Fibroblast of gingiva (primary cell): ENCODE measurements at regions not wholly inside any gene's neighbourhood (a gene's known extent, or its start where the extent isn't known, plus 50 kb on each side); places are given as distances from the start of the nearest gene placed in this dataset.
"Not testable (repeated sequence)": the region's sequence is repeated elsewhere in the genome, so short reads cannot be mapped to it uniquely, and the experiment has no call there.

Source experiments
- DNase-seq: peaks from one replicate; pipeline ENCODE4 v3.0.0-alpha.2; 2011; ENCODE audit warnings: low read depth

DNA sequence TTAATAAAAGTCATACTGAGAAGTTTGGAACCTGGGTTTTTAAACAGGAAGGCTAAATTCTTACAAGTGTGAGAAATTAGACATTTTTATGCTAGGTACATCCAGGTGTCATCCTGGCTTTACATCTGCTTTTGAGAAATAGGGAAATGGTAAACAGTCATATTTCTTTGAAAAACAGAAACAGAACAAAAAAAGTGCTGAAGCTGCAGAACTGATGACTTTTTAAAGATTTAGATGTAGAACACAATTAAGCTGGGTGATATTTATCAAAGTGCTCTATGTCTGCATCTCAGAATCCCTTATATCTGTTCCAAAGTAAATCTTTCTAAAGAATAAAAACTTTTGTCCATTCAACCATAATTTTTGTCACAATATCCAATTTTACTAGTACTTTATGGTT, 282.9 kb upstream of the ATXN7L3B start:
- DNase-seq = no peak

DNA sequence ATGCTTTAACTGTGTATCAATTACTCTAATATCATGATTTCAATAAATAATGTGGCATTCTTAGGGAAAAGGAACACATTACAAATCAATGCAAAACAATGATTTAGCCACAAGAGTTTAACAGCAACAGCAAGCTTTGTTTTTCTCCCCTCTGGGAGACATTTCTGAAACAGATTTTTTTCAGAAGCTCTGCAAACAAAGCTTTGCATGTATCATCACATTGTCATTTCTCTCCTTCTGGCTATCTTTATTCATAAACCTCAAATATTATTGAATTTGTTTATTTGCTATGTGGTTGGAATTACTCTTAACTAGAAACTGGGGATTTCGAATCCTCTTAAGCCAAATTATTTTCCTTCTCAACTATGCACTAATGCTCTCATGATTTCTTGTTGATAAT, 278.4 kb upstream of the ATXN7L3B start:
- DNase-seq = no peak

DNA sequence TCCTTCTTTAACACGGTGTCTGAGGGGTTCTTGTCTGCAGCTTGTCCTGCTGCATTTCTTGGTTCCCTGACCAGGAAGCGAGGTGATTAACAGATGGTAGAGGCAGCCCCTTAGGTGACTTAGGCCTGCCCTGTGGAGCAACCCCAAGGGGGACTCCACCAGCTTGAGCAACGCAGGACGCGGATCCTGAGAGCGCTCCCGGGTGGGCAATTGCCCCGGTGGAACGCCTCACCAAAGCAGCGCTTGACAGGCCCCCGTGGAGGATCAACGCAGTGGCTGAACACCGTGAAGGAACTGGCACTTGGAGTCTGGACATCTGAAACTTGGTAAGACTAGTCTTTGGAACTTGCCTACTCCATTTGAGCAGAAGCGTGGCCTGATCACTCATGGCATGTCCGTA, 272.9 kb upstream of the ATXN7L3B start:
- no peak for DNase-seq

DNA sequence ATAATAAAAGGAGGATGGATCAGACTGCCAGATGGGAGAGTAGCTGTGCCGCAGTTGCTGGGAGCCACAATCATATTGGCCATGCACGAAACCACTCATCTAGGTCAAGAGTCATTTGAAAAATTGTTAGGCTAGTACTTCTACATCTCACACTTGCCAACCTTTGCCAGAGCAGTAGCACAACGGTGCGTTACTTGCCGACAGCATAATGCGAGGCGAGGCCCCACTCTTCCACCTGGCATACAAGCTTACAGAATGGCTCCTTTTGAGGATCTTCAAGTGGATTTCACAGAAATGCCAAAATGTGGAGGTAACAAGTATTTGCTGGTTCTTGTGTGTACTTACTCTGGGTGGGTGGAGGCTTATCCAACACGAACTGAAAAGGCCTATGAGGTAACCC, 268.3 kb upstream of the ATXN7L3B start:
- DNase-seq = not testable (repeated sequence)

DNA sequence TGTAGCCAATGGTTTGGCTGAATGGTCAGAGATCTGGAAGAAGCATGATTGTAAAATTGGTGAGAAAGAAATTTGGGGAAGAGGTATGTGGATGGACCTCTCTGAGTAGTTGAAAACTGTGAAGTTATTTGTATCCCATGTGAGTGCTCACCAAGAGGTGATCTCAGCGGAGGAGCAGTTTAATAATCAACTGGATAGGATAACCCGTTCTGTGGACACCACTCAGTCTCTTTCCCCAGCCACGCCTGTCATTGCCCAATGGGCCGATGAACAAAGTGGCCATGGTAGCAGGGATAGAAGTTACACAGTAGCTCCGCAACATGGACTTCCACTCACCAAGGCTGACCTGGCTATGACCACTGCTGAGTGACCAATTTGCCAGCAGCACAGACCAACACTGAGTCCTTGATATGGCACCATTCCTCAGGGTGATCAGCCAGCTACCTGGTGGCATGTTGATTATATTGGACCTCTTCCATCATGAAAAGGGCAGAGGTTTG, 257.4 kb upstream of the ATXN7L3B start:
- no peak for DNase-seq

DNA sequence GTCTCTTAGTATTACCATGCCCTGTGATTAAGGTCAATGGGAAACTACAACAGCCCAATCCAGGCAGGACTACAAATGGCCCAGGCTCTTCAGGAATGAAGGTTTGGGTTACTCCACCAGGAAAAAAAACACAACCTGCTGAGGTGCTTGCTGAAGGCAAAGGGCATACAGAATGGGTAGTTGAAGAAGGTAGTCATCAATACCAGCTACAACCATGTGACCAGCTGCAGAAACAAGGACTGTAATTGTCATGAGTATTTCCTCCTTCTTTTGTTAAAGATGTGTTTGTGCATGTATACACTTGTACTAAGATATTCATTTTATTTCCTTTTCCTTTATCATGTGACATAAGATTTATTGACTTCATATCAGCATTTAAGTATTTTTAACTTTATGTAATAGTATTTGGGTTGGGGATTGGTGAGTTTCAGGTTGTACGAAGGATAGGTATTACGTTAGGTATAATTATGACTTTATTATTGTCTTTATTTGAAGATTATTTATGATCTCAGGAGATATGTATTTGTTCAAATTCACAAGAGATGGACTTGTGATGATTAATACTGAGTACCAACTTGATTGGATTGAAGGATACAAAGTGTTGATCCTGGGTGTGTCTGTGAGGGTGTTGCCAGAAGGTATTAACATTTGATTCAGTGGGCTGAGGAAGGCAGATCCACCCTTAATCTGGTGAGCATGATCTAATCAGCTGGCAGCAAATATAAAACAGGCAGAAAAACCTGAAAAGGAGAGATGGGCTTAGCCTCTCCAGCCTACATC, 256.0 kb upstream of the ATXN7L3B start:
- not testable (repeated sequence) for DNase-seq

DNA sequence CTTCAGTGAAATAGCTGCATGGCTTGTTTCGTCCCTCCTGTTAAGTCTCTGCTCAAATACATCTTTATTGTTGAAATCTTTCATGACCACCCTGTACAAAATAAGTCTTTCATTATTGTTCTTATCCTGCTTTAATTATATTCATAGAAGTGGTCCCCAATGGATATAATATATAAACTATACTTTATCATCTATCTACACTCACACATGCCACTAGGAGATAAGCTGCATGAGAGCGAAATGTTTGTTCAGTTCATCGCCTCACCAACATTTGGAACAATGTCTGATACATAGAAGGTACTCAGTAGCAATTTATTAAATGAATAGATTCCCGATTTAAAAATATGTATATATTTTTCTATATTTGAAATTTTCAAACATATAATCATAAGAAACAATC, 254.0 kb upstream of the ATXN7L3B start:
- DNase-seq = no peak

DNA sequence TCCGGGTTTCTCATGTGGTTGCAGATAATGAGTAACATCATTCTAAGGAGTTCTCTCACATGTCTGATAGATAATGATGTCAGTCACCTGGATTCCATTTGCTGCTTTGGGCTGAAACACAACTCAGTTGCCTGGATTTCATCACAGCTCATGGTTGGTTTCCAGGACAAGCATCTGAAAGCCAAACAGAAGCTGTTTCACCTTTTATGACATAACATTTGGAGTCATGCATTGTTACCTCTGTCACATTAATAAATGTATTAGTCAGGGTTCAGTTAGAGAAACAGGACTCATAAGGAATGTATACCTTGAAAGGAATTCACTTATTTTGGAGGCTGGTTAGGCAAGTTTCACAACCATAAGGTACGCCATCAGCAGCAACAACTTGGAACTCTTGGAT, 251.9 kb upstream of the ATXN7L3B start:
- no peak for DNase-seq

DNA sequence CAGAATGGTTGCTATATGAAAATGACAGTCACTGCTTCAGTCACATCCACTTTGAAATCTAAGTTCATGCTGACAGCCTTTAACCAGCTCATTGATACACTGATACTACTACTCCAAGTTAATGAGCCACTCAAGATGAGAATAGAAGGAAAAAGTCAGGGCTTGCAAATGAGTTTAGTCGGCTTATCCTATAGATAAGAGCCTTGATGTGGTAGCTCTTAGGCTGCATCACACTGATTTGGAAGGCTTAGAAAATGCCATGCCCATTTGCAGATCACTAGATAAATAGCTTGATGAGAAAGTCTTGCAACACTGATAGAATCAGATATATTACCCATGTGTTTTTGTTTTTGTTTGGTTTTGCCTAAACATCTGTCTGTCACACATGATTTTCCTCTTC, 251.4 kb upstream of the ATXN7L3B start:
- no peak for DNase-seq

DNA sequence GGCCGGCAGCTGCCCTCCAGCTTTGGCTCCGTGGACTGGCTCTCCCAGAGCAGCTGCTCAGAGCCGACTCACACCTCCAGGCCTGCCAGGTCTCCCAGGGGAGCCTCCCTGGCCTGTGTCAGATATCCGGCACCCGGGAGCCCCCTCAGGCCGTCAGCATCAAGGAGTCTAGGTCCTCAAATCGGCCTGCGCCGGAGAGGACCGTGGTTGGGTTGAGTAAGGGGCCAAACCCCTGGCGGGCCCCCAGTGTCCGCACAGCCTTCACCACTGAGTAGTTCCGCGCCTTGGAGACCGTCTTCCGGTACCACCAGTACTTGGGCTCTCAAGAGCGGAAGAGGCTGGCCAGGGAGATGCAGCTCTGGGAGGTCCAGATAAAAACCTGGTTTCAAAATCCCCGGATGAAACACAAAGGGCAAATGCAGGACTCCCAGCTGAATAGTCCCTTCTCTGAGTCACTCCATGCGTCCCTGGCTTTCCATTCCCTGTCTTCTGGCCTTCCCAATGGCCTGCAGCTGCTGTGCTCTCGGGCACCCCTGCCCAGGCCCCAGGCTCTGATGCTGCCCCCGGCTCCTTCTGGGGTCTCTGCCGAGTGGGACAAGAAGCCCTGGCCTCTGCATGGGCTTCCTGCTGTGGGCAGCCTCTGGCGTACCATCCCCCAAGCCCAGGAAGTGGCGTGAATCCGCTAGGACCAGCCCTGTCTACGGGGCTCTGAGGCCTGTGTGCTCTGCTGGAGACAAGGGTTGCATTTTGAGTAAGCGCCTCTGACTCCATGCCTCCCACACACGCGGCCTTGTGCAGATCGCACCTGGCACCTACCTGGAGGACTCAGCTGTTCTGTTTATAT, 245.1 kb upstream of the ATXN7L3B start:
- no peak for DNase-seq

DNA sequence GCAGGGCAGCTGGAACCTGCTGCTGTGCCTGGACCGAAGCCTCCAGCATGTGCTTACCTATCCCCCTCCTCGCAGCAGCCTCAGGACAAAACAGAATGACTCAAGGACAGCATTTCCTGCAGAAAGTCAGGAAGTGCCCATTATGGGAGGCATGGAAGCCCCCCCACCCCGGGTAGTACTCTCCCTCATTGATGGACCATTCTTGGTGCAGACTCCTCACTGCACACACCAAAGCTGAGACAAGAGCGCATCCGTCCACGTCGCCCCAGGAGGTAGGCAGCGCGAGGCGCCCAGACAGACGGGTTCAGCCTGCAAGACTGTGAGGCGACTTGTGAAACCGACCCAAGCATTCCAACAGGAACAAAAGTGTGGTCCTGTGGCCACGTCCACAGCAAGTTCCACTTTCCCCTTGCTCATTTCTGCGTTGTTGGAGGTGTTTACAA, 243.9 kb upstream of the ATXN7L3B start:
- DNase-seq = no peak

DNA sequence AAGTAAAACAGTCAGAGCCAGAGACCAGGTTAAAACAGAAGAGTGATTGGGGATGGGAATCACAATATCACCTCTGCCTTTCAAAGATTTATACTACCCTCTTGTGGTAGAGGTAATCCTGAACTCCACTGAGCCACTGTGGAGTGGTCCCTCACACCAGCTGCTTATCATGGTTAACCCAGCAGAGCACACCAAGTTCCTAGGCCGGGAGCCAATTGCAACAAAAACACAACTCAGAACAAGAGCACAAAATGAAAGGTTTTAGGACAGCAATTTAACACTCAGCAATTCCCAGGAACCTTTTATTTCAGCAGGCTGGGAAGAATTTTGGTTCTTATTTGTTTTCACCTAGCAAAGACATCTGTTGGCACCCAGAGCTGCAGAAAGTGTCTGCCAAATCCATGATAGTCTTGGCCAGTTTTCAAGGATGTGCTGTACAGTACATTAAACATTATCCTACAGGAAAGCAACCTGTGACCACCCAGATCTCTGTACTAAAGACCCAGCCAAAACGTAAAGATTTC, 220.5 kb upstream of the ATXN7L3B start:
- DNase-seq = peak; percentile 8

DNA sequence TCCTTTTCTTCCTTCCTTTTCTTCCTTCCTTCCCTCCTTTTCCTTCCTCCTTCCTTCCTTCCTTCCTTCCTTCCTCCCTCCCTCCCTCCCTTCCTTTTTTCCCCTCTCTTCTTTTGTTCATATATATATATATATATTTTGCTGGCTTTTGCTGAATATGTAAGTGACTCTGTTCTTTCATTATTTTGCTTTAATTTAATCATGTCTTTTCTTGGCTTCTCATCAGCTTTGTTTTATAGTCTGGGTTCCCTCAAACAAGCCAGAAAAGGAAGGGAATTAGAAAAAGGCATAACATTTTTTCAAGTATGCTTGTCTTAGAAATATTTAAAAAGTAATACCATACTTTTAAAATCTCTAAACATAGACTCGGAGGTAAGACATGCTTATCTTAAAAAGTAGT, 219.9 kb upstream of the ATXN7L3B start:
- DNase-seq = no peak

DNA sequence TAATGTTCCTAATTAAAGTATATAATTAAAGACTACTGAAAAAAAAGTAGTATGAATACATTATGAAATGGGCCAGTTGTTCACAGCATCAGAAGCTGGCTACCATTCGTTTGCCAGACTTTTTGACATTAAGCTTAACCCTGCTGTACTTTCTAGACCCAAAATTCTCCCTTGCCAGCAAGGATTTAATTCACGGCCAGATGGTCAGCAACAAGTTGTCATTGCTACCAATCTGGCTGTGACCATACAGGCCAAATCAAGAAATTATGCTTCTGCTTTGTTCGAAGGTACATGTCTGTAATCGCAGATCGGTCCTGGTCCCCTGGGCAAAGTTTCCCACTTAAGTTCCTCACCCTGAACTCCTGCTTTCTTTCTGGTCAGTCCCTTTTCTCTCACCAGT, 217.7 kb upstream of the ATXN7L3B start:
- no peak for DNase-seq

DNA sequence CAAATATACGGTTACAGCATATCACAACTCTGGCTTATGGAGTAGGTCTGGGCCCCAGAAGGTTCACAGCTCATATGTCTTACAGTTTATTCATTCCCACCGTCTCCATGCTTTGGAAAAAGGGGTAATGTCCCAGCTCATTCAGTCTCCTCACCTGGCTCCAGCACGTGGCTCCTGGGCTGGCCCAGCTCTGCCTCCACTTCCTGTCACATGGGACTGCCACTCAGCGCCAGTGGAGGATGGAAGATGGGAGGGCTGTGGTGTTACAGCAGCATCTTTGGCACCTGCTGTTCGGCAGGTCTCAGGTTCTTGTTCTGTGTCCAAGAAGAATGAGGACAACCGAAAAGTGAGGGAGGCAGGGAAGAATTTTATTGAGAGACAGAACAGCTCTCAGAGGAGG, 216.3 kb upstream of the ATXN7L3B start:
- DNase-seq = no peak

DNA sequence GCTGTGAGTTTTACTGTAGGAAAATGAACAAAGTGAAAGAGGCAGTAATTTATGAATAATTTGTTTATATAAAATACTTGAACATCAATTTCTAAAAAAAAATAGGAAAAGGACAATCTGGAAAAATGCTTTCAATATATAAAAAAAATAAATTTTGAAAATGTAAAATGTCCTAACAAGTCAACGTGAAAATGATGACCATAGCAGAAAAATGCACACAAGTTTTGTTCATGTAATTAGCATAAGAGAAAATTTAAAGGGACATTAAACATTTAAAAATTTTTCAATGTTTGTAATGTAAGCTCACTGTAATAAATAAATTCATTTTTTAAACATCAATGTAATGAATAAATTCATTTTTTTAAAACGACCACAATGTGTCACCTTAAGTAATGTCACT, 214.8 kb upstream of the ATXN7L3B start:
- no peak for DNase-seq

DNA sequence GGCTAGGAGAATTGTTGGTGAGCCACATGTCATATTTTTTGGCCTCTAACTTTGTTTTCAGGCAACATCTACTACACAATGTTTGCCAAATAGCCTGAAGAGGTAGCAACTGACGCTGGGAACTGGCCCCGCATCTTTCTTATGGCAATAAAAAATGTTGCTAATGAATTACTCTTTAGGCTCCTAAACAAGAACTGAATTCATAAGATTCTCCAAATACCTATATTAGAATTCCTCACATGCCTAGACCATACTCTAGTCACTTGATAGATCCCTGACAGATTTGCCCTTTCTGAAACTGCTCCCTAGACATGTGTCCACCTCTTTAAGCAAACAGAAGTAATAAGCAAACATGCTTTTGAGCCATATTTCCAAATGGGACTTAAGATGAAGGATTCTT, 209.0 kb upstream of the ATXN7L3B start:
- DNase-seq = no peak

DNA sequence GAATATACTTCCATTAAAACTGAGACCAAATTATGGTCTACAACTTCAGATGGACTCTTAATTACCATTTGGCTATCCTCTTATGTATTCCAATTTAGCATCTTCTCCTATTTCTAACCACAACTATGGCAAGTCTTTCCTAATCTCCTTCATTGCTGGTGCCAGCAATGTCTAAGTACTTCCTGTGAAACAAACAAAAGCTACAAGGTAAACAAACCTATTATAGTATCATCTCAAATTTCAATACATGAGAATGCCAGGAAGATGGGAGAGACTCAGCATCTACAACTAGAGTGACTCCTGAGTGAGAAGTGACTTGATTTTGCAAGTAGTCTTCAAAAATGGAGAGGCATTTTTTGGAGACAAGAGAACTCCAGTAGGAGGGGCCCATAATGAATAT, 202.9 kb upstream of the ATXN7L3B start:
- peak; percentile 79 for DNase-seq

DNA sequence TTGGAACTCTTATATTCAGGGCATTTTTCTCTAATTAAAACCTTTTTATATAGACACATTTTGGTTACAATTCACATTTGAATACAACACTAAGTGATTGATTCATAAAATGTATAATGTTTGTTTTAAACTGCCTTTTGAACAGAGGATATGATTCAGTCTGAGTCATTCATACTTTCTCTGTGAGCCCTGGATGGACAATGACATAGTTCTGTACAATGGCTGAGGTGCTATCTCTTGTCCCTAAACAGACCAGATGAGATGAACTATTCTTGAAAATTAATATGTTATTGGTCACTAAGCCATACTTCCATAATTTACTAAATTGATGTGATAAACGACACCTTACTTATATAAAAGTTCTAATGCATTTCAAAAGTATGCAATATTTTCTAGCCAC, 199.7 kb upstream of the ATXN7L3B start:
- peak; percentile 9 for DNase-seq

DNA sequence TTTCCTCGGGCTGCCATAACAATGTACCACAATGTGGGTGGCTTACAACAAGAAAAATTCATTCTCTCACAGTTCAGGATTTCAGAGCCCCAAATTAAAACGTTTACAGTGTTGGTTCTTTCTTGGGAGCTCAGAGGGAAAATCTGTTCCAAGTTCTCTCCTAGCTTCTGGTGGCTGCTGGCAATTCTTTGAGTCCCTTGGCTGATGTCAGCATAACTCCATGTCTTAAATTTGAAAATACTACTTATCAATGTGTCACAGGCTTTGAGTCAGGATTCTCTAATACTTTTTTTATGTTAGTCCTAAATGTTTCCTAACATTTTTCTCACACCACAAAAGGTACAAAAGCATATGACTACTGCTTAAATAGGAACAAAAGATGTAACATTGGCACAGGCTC, 198.4 kb upstream of the ATXN7L3B start:
- DNase-seq = peak; percentile 1

DNA sequence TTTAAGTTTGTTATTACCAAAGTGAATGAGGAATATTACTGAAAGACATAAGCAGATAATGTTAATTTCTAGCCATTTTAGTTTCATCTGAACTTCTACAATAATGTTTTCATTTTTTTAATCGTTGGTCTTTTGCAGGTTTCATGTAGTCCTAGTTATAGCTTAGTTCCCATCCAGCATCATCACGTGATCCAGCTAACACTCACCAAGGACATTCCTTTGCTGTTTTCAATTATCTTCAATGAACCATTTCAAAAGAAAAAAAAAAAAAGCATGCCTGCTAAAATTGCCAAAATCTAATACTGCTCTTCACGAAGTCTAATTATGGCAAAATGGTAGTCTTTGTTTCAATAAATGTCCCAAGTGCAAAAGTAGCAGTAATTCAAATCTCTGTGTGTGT, 187.7 kb upstream of the ATXN7L3B start:
- peak; percentile 81 for DNase-seq

DNA sequence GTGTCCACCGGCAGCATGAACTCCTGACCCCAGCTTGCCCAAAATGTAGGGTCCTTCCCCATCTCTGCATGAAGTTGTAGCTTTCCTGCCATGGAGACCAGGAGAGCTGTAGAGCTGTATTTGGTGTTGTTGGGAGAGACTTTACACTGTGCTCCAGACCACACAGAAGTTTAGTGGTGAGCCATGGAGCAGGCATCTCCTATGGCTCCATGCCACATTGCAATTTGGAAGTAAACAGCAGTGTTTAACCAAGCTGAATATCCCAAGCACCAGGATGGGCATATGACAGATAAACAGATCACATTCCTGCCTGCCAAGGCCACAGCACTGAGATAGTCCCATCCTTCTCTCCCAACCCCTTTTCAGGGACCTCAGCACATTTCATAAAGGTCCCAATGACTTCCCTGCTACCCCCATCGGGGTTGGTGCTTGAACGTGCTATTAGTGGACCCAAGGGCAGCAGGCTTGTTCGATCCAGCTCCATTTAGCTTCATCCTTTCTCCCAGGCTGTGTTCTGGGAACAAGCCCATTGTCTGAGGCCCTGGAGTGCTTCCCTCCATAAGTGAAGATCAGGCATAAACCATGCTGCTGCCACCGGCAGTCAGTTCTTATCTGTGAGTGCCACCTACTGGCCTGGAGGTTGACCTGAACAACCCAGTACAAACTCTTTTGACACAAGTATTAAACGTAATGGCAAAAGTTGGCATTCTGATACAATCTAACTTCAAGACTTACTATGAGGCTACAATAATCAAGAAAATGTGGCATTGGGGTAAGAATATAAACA, 172.3 kb upstream of the ATXN7L3B start:
- DNase-seq = peak; percentile 69
